SU-DHL-6 (cell line): ENCODE measurements at regions not wholly inside any gene's neighbourhood (a gene's known extent, or its start where the extent isn't known, plus 50 kb on each side); places are given as distances from the start of the nearest gene placed in this dataset.

ENCODE experiments used
- H2AFZ ChIP-seq: fragments of 200-600 bp; sonication (generic); 2 replicates; pipeline ENCODE4 v1.6.1; 2014; ENCODE audit warnings: low read depth, mild to moderate bottlenecking, moderate library complexity, mixed read lengths, antibody characterized with exemption, low read length; ENCODE audit not compliant: severe bottlenecking
- H3F3A ChIP-seq: fragments of 200-600 bp; shearing (Covaris generic); 2 replicates; pipeline ENCODE4 v1.6.0; 2016; ENCODE audit warnings: antibody characterized with exemption, mild to moderate bottlenecking; ENCODE audit not compliant: insufficient read depth
- H3K27ac ChIP-seq: fragments of 200-600 bp; sonication (generic); 2 replicates; pipeline ENCODE4 v1.5.1; 2016; ENCODE audit warnings: low read depth, mild to moderate bottlenecking, low read length, moderate library complexity, mixed read lengths
- H3K27me3 ChIP-seq: fragments of 200-600 bp; sonication (generic), shearing (Covaris generic); 2 replicates; pipeline ENCODE4 v1.6.0; 2014; ENCODE audit warnings: mild to moderate bottlenecking, low read length
- H3K36me3 ChIP-seq: fragments of 200-600 bp; sonication (generic); 2 replicates; pipeline ENCODE4 v1.6.1; 2014; ENCODE audit warnings: mild to moderate bottlenecking, low read length, mixed read lengths
- H3K4me2 ChIP-seq: fragments of 300-600, 200-600 bp; shearing (Covaris generic), sonication (generic); 2 replicates; pipeline ENCODE4 v1.6.0; 2014; ENCODE audit warnings: low read length, low read depth, mild to moderate bottlenecking; ENCODE audit not compliant: poor library complexity, severe bottlenecking
- H3K4me3 ChIP-seq: fragments of 200-600 bp; sonication (generic); 2 replicates; pipeline ENCODE4 v1.5.1; 2014; ENCODE audit warnings: antibody characterized with exemption, low read length, mild to moderate bottlenecking, mixed read lengths; ENCODE audit not compliant: insufficient read depth, poor library complexity, severe bottlenecking
- H3K79me2 ChIP-seq: fragments of 200-600 bp; sonication (generic); 2 replicates; pipeline ENCODE4 v1.6.1; 2014; ENCODE audit warnings: mild to moderate bottlenecking, low read length, moderate library complexity; ENCODE audit not compliant: insufficient read depth
- H3K9ac ChIP-seq: fragments of 200-600 bp; sonication (generic); 2 replicates; pipeline ENCODE4 v1.7.0; 2014; ENCODE audit warnings: mild to moderate bottlenecking, low read length
- H3K9me2 ChIP-seq: fragments of 200-600 bp; sonication (generic); replicated peaks from 2 replicates; pipeline ENCODE4 v1.6.1; 2014; ENCODE audit warnings: low read length; ENCODE audit not compliant: insufficient read depth
- H3K9me3 ChIP-seq: fragments of 200-600 bp; sonication (generic); 2 replicates; pipeline ENCODE4 v1.6.1; 2014; ENCODE audit warnings: low read length, mixed read lengths; ENCODE audit not compliant: insufficient read depth
- H4K20me1 ChIP-seq: fragments of 200-600 bp; sonication (generic); 2 replicates; pipeline ENCODE4 v1.6.1; 2014; ENCODE audit warnings: low read depth, mild to moderate bottlenecking, antibody characterized with exemption, low read length, moderate library complexity, mixed read lengths
- EZH2phosphoT487 ChIP-seq: fragments of 200-600 bp; sonication (generic), shearing (Covaris generic); conservative IDR thresholded peaks from 2 replicates; pipeline ENCODE4 v1.6.1; 2018; ENCODE audit warnings: mild to moderate bottlenecking, antibody characterized with exemption, low read length, moderate library complexity, mixed read lengths
- TF ChIP-seq, protein P1 (sequence below): fragments of 200-600 bp; sonication (generic); IDR thresholded peaks from one replicate; pipeline ENCODE4 v1.5.1; 2017; ENCODE audit warnings: antibody characterized with exemption, mild to moderate bottlenecking, low read length, moderate library complexity; ENCODE audit not compliant: insufficient read depth, poor library complexity, severe bottlenecking

DNA sequence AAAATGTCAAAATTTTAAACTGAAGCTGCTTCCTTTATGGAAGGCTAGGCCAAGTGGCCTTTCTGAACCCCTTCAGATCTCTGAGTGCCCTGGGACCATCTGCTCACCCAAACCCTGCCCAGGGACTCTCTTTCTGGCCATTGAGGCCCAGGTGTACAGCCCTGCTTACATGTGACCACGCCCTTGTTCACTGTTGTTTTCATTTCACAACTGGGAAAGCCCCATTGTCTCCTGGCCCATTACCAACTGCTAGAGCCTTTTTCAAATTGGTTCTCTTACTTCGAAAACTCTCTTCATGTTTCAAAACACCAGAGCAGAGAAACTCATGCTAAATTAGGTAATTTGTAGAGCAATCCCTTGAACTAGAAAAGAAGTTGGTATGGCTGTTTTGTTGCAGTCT is 219.5 kb upstream of the TANK start:
- TF ChIP-seq, protein P1, sequence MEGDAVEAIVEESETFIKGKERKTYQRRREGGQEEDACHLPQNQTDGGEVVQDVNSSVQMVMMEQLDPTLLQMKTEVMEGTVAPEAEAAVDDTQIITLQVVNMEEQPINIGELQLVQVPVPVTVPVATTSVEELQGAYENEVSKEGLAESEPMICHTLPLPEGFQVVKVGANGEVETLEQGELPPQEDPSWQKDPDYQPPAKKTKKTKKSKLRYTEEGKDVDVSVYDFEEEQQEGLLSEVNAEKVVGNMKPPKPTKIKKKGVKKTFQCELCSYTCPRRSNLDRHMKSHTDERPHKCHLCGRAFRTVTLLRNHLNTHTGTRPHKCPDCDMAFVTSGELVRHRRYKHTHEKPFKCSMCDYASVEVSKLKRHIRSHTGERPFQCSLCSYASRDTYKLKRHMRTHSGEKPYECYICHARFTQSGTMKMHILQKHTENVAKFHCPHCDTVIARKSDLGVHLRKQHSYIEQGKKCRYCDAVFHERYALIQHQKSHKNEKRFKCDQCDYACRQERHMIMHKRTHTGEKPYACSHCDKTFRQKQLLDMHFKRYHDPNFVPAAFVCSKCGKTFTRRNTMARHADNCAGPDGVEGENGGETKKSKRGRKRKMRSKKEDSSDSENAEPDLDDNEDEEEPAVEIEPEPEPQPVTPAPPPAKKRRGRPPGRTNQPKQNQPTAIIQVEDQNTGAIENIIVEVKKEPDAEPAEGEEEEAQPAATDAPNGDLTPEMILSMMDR, result no peak
- no peak for TF ChIP-seq EZH2phosphoT487
- H3K36me3 ChIP-seq, result no peaks in the 10 kb centered on the region
- H3K4me2 ChIP-seq, result no peak overlapping the region
- no peaks in the 10 kb centered on the region for H3K9me2 ChIP-seq
- no peak overlapping the region for H2AFZ ChIP-seq
- no peaks in the 10 kb centered on the region for H3K9me3 ChIP-seq
- no peaks in the 10 kb centered on the region for H4K20me1 ChIP-seq
- H3F3A ChIP-seq, result no peaks in the 10 kb centered on the region
- no peaks in the 10 kb centered on the region for H3K79me2 ChIP-seq
- no peaks in the 10 kb centered on the region for H3K27me3 ChIP-seq
- H3K4me3 ChIP-seq, result no peak overlapping the region
- H3K27ac ChIP-seq, result no peak overlapping the region
- no peak overlapping the region for H3K9ac ChIP-seq

DNA sequence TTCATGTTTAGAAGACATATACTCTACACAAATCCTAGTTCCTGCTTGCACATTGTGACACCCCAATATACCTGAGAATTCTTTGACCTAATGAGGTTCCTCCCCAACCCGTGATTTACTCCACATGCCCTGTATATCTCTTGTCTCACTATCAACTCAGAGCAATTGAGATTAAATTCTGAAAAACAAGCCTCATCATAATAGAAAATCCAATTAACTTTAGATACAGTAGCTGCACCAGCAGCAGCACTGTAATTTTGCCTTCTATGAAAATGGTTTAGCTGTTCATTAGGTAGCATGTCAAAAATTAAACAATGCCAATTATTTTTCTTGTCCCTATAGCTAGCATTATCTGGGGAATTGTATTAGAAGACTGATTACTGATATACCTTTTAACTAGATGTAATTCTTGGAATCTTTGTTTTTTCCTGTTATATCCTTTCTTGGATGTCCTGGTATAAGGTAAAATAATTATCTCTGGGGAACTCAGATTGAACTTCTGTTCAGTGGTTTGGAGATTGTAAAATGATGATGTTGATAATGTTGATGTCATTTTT is 218.9 kb upstream of the TANK start:
- H2AFZ ChIP-seq, result no peak overlapping the region
- H3K27ac ChIP-seq, result no peak overlapping the region
- no peaks in the 10 kb centered on the region for H3K36me3 ChIP-seq
- H3K27me3 ChIP-seq, result no peaks in the 10 kb centered on the region
- no peaks in the 10 kb centered on the region for H3K9me2 ChIP-seq
- no peak overlapping the region for H3K4me3 ChIP-seq
- no peak overlapping the region for H3K9ac ChIP-seq
- no peaks in the 10 kb centered on the region for H3K79me2 ChIP-seq
- TF ChIP-seq, protein P1, result no peak
- TF ChIP-seq EZH2phosphoT487, result no peak
- no peaks in the 10 kb centered on the region for H3F3A ChIP-seq
- no peaks in the 10 kb centered on the region for H4K20me1 ChIP-seq
- no peak overlapping the region for H3K4me2 ChIP-seq
- H3K9me3 ChIP-seq, result no peaks in the 10 kb centered on the region

DNA sequence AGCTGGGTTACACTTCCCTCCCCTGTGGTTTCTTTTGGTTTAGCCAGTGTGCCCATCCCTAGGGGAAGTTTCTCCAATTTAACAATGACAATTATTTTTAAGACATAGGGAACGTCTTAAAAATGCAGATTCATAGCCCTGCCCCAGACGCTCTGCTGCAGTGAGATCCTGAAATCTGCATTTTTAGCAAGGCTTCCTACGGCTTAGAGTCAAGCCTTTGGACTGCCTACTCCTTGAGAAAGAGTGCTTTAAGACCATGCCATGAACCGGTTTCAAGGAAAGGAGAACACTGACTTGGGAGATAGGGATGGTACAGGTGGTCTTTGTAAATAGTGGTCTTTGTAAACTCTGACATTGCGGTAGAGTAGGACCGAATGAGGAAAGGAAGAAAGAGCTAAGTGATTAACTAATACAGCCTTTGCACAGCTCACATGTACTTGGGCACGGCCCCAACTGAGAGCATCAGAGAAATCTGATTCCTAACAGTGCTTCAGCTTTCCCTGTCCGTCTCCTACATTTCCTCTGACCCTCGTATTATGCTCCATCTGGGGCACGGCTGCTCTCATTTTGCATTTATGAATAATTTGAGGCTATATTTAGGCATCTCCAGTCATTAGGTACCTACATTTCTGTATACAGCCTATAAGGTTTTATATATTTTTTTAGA is 217.6 kb upstream of the TANK start:
- no peak overlapping the region for H3K4me3 ChIP-seq
- no peaks in the 10 kb centered on the region for H3K9me2 ChIP-seq
- no peak for TF ChIP-seq EZH2phosphoT487
- TF ChIP-seq, protein P1, result no peak
- H3K36me3 ChIP-seq, result no peaks in the 10 kb centered on the region
- H3K9ac ChIP-seq, result no peak overlapping the region
- H3K4me2 ChIP-seq, result no peak overlapping the region
- H3K79me2 ChIP-seq, result no peaks in the 10 kb centered on the region
- no peak overlapping the region for H3K27ac ChIP-seq
- H4K20me1 ChIP-seq, result no peaks in the 10 kb centered on the region
- no peaks in the 10 kb centered on the region for H3K9me3 ChIP-seq
- no peaks in the 10 kb centered on the region for H3K27me3 ChIP-seq
- no peak overlapping the region for H2AFZ ChIP-seq
- H3F3A ChIP-seq, result no peaks in the 10 kb centered on the region
